Fibroblast of pulmonary artery (primary cell): ENCODE measurements at regions not wholly inside any gene's neighbourhood (a gene's known extent, or its start where the extent isn't known, plus 50 kb on each side); places are given as distances from the start of the nearest gene placed in this dataset.
A peak's percentile ranks its signal among the peaks of the same experiment; 100 is the strongest.

Source experiments
- DNase-seq: peaks from one replicate; pipeline ENCODE4 v3.0.0-alpha.2; 2010; ENCODE audit warnings: low read depth
- H3K4me3 ChIP-seq: replicated peaks from 2 replicates; pipeline ENCODE4 v1.5.1; 2011; ENCODE audit warnings: low read depth, mild to moderate bottlenecking, control low read depth, low read length, moderate library complexity
- TF ChIP-seq, protein P1 (sequence below): IDR thresholded peaks from 2 replicates; pipeline ENCODE4 v1.5.1; 2011; ENCODE audit warnings: mild to moderate bottlenecking, control low read depth, low read length, inconsistent platforms; ENCODE audit errors: missing control alignments

- peak; percentile 83 for DNase-seq
- TF ChIP-seq, protein P1, sequence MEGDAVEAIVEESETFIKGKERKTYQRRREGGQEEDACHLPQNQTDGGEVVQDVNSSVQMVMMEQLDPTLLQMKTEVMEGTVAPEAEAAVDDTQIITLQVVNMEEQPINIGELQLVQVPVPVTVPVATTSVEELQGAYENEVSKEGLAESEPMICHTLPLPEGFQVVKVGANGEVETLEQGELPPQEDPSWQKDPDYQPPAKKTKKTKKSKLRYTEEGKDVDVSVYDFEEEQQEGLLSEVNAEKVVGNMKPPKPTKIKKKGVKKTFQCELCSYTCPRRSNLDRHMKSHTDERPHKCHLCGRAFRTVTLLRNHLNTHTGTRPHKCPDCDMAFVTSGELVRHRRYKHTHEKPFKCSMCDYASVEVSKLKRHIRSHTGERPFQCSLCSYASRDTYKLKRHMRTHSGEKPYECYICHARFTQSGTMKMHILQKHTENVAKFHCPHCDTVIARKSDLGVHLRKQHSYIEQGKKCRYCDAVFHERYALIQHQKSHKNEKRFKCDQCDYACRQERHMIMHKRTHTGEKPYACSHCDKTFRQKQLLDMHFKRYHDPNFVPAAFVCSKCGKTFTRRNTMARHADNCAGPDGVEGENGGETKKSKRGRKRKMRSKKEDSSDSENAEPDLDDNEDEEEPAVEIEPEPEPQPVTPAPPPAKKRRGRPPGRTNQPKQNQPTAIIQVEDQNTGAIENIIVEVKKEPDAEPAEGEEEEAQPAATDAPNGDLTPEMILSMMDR: no peak
- no peak overlapping the region for H3K4me3 ChIP-seq
Measured at GRCh38 chr3:21326704-21327475, 424.1 kb downstream of the ZNF385D start.

DNA sequence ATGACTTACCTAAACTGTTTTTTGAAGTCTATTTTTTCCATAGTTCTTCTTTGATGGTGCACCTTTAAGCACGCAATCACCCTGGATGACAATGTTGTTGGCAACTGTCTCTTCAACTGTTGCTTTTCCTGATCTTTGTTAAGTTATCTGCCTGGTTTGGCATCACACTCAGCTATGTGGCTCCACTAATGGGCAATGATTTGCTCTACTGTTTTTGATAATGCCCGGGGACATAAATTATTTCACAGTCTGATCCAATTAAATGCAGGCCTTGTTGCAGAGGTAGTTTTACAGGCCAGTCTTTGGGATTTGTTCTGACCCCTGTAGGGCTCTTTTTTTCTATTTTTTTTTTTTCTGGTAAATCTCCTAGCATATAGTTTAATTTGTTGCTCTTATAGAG is 436.3 kb downstream of the ZNF385D start:
- no peak overlapping the region for H3K4me3 ChIP-seq
- TF ChIP-seq, protein P1: no peak
- DNase-seq: no peak

DNA sequence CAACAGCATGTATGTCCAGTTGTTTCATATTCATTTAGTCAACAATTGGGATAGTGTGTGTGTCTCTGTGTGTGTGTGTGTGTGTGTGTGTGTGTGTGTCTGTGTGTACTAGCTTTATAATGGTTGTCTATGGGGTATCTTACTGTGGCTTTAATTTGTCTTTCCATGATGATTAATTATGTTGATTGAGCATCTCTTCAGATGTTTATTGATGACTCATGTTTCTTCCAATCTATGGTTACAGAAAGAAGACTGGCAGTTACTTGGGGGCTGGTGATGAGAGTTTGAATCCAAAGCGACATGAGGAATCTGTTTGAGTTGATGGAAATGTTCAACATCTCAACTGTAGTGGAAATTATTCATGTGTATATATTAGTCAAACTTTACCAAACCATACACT is 440.1 kb downstream of the ZNF385D start:
- no peak for DNase-seq
- TF ChIP-seq, protein P1: no peak
- no peak overlapping the region for H3K4me3 ChIP-seq

GRCh38 chr3:21310161-21310560 is 440.8 kb downstream of the ZNF385D start:
- H3K4me3 ChIP-seq: no peak overlapping the region
- TF ChIP-seq, protein P1: no peak
- no peak for DNase-seq

GRCh38 chr3:21297304-21297703 is 453.7 kb downstream of the ZNF385D start:
- no peak for DNase-seq
- TF ChIP-seq, protein P1: no peak
- H3K4me3 ChIP-seq: no peak overlapping the region

- peak; percentile 44 for DNase-seq
- TF ChIP-seq, protein P1: no peak
- no peak overlapping the region for H3K4me3 ChIP-seq
Measured at GRCh38 chr3:21294768-21295167, 456.2 kb downstream of the ZNF385D start.

- no peak for DNase-seq
- no peak overlapping the region for H3K4me3 ChIP-seq
- TF ChIP-seq, protein P1: no peak
Measured at GRCh38 chr3:21292971-21293370, 458.0 kb downstream of the ZNF385D start.
